ENCODE measurements at regions not wholly inside any gene's neighbourhood (a gene's known extent, or its start where the extent isn't known, plus 50 kb on each side); places are given as distances from the start of the nearest gene placed in this dataset.
"Not testable (repeated sequence)": the region's sequence is repeated elsewhere in the genome, so short reads cannot be mapped to it uniquely, and the experiment has no call there.

GRCh38 chr14:49092345-49092744 lies 493.8 kb downstream of the RPS29 start:
- Histone ChIP-seq H3K36me3 (ENCODE audit: low read depth) (no peaks in the 10 kb centered on the region), H3K27me3 (ENCODE audit: insufficient read depth, poor library complexity, severe bottlenecking) (no peaks in the 10 kb centered on the region), H3K4me3 (ENCODE audit: severe bottlenecking) (no peak overlapping the region), H3K27ac (ENCODE audit: poor library complexity, severe bottlenecking) (no peak overlapping the region), H3K4me1 (ENCODE audit: insufficient read depth, poor library complexity, severe bottlenecking) (no peaks in the 10 kb centered on the region), H3K9me3 (ENCODE audit: severe bottlenecking) (no peaks in the 10 kb centered on the region)
- DNase-seq (ENCODE audit: low spot score) (no peak), ATAC-seq (ENCODE audit: low read depth) (no peak)
- TF ChIP-seq CTCF (IDR thresholded peaks at IDR 0.05; ENCODE audit: poor library complexity, severe bottlenecking): no peak

GRCh38 chr14:49089107-49089506 lies 497.1 kb downstream of the RPS29 start:
- Histone ChIP-seq H3K27ac (ENCODE audit: poor library complexity, severe bottlenecking) (no peak overlapping the region), H3K4me1 (ENCODE audit: insufficient read depth, poor library complexity, severe bottlenecking) (no peaks in the 10 kb centered on the region), H3K27me3 (ENCODE audit: insufficient read depth, poor library complexity, severe bottlenecking) (no peaks in the 10 kb centered on the region), H3K9me3 (ENCODE audit: severe bottlenecking) (no peaks in the 10 kb centered on the region), H3K36me3 (ENCODE audit: low read depth) (no peaks in the 10 kb centered on the region), H3K4me3 (ENCODE audit: severe bottlenecking) (no peak overlapping the region)
- ATAC-seq (ENCODE audit: low read depth): no peak
- DNase-seq (ENCODE audit: low spot score): no peak
- no peak for TF ChIP-seq CTCF (IDR thresholded peaks at IDR 0.05; ENCODE audit: poor library complexity, severe bottlenecking)

- H3K27me3 ChIP-seq (ENCODE audit: insufficient read depth, poor library complexity, severe bottlenecking); DNase-seq (ENCODE audit: low spot score); H3K9me3 ChIP-seq (ENCODE audit: severe bottlenecking); H3K27ac ChIP-seq (ENCODE audit: poor library complexity, severe bottlenecking); H3K36me3 ChIP-seq (ENCODE audit: low read depth); H3K4me3 ChIP-seq (ENCODE audit: severe bottlenecking); ATAC-seq (ENCODE audit: low read depth); H3K4me1 ChIP-seq (ENCODE audit: insufficient read depth, poor library complexity, severe bottlenecking): not testable (repeated sequence)
Measured at GRCh38 chr14:49073292-49073691, 512.9 kb downstream of the RPS29 start.

GRCh38 chr14:49058511-49058910 lies 527.7 kb downstream of the RPS29 start:
- peaks cover 16% of the 10 kb centered on the region for H3K27me3 ChIP-seq (ENCODE audit: insufficient read depth, poor library complexity, severe bottlenecking)
- ATAC-seq (ENCODE audit: low read depth): no peak
- H3K27ac ChIP-seq (ENCODE audit: poor library complexity, severe bottlenecking): no peak overlapping the region
- no peak overlapping the region for H3K4me3 ChIP-seq (ENCODE audit: severe bottlenecking)
- no peaks in the 10 kb centered on the region for H3K9me3 ChIP-seq (ENCODE audit: severe bottlenecking)
- TF ChIP-seq CTCF (IDR thresholded peaks at IDR 0.05; ENCODE audit: poor library complexity, severe bottlenecking): no peak
- DNase-seq (ENCODE audit: low spot score): no peak
- H3K36me3 ChIP-seq (ENCODE audit: low read depth): no peaks in the 10 kb centered on the region
- no peaks in the 10 kb centered on the region for H3K4me1 ChIP-seq (ENCODE audit: insufficient read depth, poor library complexity, severe bottlenecking)

- H3K27me3 ChIP-seq (ENCODE audit: insufficient read depth, poor library complexity, severe bottlenecking): peaks cover 15% of the 10 kb centered on the region
- no peak for TF ChIP-seq CTCF (IDR thresholded peaks at IDR 0.05; ENCODE audit: poor library complexity, severe bottlenecking)
- H3K36me3 ChIP-seq (ENCODE audit: low read depth): no peaks in the 10 kb centered on the region
- H3K27ac ChIP-seq (ENCODE audit: poor library complexity, severe bottlenecking): no peak overlapping the region
- no peak for DNase-seq (ENCODE audit: low spot score)
- H3K4me1 ChIP-seq (ENCODE audit: insufficient read depth, poor library complexity, severe bottlenecking): no peaks in the 10 kb centered on the region
- H3K4me3 ChIP-seq (ENCODE audit: severe bottlenecking): no peak overlapping the region
- H3K9me3 ChIP-seq (ENCODE audit: severe bottlenecking): no peaks in the 10 kb centered on the region
- ATAC-seq (ENCODE audit: low read depth): no peak
Measured at GRCh38 chr14:49057838-49058510, 528.2 kb downstream of the RPS29 start.

All from RWPE2 (cell line).